ENCODE measurements at regions not wholly inside any gene's neighbourhood (a gene's known extent, or its start where the extent isn't known, plus 50 kb on each side); places are given as distances from the start of the nearest gene placed in this dataset.
A peak's percentile ranks its signal among the peaks of the same experiment; 100 is the strongest.
"Not testable (repeated sequence)": the region's sequence is repeated elsewhere in the genome, so short reads cannot be mapped to it uniquely, and the experiment has no call there.

DNA sequence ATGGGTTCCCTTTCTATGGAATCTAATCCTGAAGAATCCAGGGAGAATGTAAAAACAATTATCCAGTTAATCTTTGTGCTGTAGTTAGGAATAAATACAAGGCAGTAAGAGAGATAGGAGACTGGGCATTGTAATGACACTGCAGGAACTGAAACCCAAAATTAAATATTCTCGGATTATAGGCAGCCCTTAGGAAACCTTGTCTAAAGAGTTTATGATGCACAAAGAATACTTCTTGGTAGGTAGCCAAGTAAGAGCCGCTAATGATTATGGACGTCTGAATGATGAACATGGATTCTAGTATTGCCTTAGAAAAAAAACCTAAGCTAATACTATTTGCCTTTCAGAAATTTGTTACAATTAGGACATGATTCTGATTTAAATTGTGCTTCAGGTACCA, 165.4 kb upstream of the LRIG3 start:
- DNase-seq (ENCODE audit: low spot score): no peak

DNA sequence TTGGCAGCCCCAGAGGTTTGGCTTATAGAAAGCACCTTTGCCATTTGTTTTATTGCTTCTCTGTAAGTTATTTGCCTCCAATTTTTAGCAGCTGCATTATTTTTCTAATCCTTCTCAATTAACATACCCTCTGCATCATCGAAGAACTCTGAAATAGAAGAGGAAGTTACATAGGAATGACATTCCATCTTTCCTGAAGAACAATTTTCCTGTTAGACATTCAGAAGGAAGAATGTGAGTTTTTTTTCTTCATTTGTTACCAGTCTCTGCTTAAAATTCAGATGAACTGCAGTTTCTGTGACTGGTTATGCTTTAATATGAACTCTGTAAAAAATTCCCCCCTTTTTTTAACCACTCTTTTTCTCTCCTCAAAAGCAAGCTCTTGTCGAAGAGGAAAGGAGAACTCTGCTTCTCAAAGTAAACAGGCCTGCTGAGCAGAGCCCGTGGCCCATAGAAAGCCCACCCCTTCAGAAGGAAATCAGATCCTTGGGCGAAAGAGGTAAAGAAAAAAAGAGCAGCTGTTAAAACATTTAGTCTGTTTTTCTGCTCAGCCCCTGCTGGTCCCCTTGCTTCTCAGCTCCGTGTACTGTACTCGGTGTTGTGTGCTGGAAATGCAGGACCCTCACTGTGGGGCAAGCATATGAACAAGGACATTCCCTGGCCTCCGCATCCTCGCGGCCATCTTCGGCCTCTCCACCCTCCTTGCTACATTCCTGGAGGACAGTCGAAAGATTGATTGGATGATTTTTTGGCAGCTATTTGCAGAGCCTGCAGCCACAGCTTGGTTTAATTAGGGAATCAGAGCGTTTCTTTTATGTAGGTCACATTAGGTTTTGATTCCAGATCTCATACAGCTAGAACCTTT, 164.4 kb upstream of the LRIG3 start:
- DNase-seq (ENCODE audit: low spot score): no peak

DNA sequence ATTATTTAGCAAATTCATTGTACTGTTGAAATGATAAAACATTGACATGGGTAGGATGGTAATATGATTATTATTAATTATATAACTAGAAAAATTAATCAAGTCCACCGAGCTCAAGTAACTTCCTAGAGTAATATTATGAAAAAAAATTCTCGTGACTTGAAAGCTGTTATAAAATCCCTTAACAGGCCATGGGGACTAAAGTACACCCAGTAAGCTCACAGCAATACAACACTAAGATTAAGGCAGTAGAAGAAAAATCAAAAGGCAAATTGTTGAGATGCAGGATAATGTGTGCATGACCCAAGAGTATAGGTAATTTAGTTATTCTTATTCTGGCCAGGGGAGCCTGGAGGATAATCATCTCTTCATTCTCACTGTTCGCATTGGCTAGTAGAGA, 162.6 kb upstream of the LRIG3 start:
- DNase-seq (ENCODE audit: low spot score): no peak

DNA sequence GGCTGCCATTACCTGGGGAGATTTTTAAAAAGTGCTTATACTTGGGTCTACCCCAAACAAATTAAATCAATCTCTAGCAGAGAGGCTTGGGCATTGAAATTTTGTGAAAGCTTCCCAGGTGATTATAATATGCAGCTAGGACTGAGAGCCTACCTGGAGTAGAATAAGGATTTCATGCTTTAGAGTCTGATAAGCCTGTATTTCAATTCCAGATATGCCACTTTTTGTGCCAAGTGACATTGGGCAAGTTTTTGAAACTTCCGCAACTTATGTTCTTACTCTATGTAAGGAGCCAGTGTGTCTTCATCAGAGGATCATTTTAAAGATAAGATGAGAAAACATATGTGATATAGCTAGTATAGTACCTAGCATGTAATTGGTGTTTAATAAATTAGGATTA, 159.8 kb upstream of the LRIG3 start:
- no peak for DNase-seq (ENCODE audit: low spot score)

DNA sequence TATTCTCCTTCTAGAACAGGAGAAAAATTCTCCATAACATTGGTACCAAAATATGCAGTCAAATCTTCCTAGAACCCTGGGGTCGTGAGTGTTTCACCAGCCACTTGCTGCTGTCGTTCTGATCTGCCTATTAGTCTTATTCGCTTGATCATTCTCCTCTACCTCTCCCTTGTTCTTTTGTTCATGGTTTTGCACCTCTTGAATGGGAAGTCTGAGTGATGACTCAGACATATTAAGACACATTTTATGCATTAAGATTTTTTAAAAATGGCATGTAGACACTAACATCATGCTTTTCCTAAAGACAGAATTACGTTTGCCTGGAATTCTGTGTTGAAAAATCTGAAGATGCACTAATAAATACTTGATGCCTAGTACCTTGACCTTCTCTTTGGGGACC, 159.2 kb upstream of the LRIG3 start:
- DNase-seq (ENCODE audit: low spot score): no peak

DNA sequence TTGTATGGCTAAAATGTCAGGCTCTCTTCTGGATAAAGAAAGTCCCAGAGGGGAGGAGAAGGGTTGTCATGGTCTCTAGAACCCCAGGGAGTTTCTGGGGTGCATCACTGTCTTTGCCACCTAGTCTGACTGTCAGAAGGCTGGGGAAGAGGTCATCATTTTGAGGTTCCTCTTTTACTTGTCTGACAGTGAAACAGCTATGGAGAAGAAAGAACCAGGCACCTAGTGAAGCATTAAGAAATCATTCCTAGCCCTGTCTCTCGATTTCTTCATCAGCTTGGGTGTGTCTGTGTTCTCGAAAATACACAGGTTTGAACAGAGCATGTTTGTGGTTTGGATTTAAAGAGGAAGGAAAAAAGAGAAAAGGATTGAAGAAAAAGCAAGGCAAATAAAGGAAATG, 158.7 kb upstream of the LRIG3 start:
- no peak for DNase-seq (ENCODE audit: low spot score)

DNA sequence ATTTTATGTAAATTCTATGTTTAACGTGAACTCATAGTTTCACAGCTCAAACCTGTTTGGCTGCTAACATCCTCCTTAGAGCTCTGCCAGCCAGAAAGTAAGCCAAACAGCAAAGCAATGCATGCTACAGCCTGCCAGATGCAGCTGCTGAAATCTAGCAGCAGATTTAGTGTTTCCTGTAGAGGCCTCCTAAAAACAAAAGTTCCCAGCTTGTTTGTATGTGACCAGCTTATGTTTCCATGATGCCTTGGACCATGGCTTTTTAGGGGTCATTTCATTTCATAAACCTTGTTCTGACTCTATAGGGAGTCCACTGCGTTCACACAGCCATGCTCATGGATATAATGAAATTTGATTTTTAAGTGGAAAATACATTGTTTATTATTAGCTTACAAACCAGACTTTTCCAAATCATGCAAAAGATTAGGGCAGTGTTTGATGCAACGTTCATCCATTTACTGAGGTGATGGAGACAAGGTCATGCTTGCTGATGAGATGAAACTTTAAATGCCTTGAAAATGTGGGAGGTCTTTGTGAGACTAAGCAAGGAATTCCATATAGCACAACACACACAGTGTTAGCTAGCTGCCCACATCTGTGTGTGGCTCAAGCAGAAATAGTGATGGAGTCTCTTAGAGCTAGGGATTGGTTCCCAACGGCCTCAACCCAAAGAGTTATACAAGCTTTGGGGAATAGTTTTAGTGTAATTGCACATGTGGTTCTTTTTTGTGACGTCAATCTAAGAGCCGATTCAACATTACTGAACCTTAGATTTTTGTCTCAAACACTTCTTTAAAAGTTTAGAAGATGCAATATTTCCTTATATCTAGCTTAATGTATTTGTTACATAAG, 157.5 kb upstream of the LRIG3 start:
- DNase-seq (ENCODE audit: low spot score): no peak

DNA sequence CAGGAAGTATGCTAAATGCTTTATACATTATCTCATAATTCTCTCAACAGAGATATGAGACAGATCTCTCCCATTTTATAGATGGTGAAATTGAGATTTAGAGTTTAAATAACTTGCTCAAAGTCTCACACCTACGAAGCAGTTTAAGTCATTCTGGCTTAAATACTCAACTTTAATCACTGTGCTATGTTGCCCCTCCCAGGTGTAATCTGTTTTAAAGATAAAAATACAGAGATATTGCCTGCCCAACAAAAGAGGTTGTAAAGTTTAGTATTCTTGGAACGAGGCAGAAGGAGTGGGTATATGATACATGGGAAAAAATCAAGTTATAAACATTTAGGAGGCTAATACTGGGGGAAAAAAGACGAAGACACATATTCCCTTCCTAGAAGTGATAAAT, 156.8 kb upstream of the LRIG3 start:
- DNase-seq (ENCODE audit: low spot score): no peak

DNA sequence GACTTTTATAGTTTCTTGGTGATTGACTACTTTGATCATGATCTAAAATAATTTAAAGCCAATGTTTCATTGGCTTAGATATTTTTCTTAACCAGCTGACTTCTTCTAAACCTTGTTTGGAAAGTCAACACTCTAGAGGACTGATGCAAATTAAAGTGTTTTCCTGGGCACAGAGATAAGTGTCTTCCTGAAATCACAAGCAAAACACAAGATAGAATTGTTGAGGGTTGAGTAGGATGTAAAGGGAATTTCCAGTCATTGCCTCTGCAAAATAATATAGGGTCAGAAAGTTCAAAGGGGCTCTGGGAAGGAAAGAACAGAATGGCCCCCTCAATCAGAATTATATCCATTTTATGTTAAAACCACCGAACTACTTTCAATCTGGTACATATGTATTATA, 156.3 kb upstream of the LRIG3 start:
- DNase-seq (ENCODE audit: low spot score): no peak

DNA sequence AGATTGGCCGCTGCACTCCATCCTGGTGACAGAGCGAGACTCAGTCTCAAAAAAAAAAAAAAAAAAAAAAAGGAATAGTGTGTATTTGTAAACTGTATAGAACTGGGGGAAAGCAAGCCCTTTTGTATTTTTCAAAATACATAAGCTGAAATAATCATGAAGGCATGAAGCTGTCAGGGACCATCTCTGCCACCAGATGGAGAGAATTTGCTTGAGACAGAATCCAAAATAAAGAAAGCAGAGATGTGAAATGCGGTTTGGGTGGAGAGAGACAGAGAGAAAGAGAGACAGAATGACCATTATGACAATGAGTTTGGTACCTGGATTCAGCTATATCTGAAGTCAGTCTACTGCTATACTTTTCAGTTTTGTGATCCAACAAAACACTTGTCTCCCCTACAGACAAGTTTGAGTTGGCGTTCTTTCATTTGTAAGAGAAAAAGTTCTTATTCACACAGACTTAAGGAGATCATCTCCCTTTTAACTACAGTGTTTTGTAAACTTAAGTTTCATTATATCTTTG, 155.7 kb upstream of the LRIG3 start:
- DNase-seq (ENCODE audit: low spot score): no peak

DNA sequence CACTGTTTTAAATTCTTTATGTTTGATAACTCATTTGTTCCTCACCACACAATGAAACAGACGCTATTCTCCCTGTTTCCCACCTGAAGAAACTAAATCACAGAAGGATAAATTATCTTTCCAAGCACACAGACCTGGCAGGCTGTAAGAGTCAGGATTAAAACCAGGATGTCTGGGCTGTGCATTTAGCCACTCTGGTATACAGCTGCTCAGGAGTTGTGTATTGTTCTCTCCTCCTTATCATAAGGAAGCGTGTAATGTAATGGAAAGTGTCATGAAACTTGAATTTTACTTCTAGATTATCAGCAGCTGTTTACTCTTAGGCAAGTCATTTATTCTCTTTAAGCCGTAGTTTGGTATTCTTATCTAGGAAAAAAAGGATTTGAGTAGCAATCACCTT, 154.8 kb upstream of the LRIG3 start:
- no peak for DNase-seq (ENCODE audit: low spot score)

DNA sequence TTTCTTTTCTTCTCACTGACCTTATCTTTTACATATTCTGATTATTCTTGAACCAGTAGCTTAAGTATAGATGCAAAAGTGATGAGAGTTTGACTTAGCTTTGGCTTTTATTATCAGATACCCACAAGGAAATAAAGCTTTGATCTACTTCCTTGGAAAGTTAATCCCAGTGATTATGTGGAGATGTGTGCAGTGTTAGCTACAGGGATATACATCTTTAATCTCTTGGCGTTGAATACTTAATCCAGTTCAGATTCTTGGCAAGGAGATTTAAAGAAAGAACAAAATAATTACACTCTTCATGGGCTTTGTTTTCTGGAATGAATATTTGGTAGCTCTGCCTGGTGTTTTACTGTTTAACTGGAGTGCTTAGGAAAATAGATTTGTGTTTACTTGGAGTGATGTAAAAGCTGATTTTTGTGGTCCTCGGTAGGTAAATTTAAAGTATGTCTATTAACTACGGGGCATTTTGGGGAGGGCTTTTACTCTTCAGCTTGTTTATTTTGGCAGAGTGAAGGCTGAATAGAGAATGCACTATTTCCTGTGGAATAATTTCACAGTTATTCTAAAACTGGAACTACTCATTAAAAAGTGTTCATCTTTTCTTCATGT, 150.1 kb upstream of the LRIG3 start:
- DNase-seq (ENCODE audit: low spot score): no peak

DNA sequence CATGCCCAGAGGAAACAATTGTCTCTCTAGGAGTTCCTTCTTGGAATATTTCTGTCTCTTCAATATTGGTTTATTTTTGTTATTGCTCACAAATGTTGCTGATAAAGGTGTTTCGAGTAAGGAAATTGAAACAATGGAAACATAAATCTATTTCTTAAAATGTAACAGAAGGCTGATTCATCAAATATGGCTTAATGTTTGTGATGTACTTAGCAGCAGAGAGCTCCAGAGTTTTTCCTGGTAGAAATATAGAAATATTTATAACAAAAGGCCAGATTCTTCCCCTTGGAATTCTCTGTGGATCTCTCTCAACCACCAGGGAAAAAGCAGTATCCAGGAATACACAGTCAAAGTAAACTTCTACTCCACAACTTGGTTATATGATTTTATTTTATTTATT, 149.2 kb upstream of the LRIG3 start:
- DNase-seq (ENCODE audit: low spot score): no peak

DNA sequence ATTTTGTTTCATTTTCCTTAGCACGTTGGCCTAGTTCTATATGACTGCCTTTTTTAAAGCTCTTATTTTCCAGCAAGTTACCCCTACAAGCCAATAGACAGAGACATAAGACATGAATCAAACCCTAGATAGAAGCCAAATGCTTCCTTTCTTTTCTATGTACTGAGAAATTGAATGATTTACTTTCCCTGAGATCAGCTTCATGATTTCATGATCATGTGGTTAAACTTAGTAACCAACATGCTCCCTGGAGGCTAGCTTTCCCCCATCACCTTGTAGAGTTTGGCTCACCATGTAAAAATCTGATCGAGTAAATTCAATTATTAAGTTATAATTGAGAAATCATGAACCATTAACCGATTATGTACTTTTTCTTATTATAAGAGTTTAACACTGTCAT, 148.1 kb upstream of the LRIG3 start:
- no peak for DNase-seq (ENCODE audit: low spot score)

DNA sequence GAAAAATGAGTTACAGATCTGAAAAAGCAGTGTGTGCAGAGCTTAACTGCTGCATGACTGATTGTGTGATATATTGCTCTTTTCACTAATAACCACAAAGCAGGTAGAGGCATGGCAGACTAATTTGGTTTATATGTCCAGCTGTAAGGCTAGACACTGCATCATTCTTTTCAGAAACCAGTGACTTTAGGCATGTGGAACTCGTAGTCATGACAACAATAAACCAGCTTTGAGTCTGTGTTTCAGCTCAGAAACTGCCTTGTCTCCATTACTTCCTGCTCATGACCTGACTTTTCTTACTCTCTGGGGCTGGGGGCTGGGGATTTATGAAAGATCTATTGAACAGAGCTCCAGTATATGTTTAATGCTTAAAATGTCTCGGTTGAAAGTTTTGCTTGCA, 146.8 kb upstream of the LRIG3 start:
- DNase-seq (ENCODE audit: low spot score): peak; percentile 62

DNA sequence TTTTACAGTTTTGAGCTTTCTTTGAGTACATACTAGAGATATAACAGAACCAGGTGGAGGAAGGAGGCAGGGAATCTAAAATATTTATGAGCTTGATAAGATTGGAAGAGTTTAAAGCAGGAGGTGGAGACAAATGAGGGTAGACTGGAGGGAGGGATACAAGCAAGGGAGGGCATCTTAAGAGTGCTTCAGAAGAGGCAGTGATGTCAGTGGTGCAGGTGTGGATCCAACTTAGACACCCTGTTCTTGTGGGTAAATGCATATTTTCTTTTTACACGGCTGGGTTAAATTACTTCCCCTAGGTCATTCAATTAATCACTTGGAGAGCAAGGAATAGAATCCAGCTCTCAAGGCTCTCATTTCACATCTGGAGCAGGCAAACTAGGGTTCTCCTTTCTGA, 146.1 kb upstream of the LRIG3 start:
- no peak for DNase-seq (ENCODE audit: low spot score)

DNA sequence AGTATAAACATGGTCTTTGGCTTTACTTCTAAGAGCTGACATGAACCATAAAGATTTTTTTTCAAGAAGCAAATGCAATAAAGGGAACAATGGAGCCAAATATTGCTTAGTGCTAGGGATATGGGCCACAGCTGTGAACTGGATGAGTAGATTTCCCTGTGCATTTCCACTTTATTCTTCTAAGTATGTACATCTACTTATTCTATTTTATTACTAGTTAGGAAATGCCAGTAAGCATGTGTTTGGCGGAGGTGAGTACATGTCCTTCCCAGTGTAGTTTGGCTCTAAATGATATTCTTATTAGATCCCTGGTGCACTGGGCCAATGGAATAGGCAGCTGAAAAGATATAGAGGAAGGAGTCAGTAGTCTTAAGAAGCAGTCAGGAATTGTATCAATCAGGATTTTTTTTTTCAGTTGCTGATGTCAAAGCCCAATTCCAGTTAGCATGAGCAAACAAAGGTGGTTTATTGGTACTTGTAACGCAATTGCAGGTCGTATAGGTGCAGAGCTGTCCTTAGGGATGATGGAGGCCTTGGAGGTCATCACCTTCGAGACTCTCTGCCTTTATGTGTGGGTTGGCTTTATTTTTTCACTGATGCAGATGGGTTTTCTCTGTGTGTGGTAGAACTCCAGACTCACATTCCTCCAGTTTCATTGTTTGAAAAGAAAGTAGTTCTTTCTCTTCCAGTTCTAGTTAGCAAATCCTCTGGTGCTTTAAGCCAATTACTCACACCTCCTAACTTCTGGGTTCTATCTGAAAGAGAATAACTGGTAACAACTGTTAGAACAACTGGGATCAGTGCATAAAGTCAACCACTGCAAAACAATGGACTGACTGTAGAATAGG, 139.0 kb upstream of the LRIG3 start:
- DNase-seq (ENCODE audit: low spot score): no peak

DNA sequence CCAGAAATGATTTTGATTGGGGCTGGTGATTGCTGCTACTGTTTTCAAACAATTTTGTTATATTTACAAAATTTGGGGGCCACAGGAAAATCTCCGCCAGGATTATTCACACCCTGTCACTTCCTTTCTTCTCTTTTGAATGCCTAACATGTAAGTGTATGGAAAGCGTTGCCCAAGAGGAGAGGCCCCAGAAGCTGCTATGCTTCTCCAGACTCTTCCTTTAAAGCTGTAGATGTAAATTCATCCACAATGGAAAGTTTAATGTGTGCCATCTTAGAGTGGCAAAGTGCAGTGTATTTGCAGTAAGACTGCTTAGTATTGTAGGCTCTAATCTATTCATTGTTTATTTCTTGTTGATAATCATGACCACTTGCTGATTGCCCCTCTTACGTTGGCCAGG, 136.7 kb upstream of the LRIG3 start:
- DNase-seq (ENCODE audit: low spot score): no peak

DNA sequence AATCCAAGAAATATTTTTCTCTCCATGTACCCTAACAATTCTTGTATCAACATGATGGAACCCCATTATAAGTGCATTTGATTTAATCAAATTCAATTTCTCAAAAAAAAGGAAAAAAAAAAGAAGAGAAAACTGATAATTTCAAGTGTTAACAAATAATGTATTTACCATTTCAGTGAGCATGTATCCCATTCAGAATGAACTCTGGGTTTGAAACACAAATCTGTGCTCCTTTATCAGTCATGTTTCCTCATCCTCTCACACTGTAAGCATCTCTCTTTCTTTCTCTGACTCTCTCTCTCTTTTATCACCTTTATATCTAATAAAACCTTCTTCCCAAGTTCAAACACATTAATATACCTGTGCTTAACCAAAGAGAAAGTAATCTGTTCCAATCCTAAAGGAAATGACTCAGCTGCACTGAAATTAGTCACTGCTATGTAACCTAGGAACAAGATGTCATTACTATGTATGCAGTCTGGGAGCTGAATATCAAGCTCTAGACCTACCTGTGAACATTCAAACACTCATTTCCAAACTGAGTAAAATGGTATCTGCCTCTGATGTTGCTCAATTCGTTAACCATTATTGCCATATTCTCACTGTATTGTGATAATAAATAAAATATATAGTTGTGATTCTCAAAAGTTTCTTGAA, 135.0 kb upstream of the LRIG3 start:
- peak; percentile 78 for DNase-seq (ENCODE audit: low spot score)

DNA sequence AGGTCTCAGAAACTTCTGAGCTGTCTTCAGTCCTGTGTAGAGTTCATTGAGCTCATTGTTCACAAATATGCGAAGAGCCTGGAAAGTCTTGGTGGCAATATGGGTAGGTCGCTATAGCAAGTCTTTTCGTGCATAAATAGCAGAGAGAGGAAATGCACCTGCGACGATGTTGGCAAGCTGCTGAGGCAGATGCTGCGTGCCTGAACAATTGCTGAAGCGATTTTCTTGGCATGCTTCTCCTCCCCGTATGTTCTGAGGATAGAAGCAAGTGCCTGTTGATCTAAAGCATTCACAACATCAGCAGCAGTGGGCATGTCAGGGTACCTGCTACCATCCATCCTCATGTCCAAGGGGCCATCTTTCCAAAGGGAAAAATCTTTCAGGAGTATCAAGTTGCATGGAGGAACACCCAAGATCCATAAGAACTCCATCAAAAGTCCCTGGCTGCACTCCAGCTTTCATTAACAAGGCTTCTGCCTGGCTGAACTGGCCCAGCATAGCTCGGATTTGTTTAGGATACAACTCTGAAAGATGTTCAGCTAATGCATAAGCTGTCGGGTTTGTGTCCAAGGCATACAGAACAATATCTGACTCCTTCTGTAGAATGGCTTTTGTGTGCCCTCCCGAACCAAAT, 133.1 kb upstream of the LRIG3 start:
- DNase-seq (ENCODE audit: low spot score): not testable (repeated sequence)

Data from H4 (cell line).